BE2C (cell line): ENCODE measurements at regions not wholly inside any gene's neighbourhood (a gene's known extent, or its start where the extent isn't known, plus 50 kb on each side); places are given as distances from the start of the nearest gene placed in this dataset.
"Not testable (repeated sequence)": the region's sequence is repeated elsewhere in the genome, so short reads cannot be mapped to it uniquely, and the experiment has no call there.

Experiments used
- DNase-seq: peaks from one replicate; pipeline ENCODE4 v3.0.0-alpha.2; 2020
- H3K27me3 ChIP-seq: fragments of 250-450 bp; sonication (Bioruptor Pico); 2 replicates; pipeline ENCODE4 v1.5.1; 2020; ENCODE audit warnings: mild to moderate bottlenecking
- H3K36me3 ChIP-seq: fragments of 250-450 bp; sonication (Bioruptor Pico); 2 replicates; pipeline ENCODE4 v1.5.1; 2020; ENCODE audit warnings: mild to moderate bottlenecking
- H3K4me1 ChIP-seq: fragments of 250-450 bp; sonication (Bioruptor Pico); 2 replicates; pipeline ENCODE4 v1.5.1; 2020
- H3K4me3 ChIP-seq: 2 replicates; pipeline ENCODE4 v1.5.1; 2011; ENCODE audit warnings: low read depth, low read length
- H3K9me3 ChIP-seq: fragments of 250-450 bp; sonication (Bioruptor Pico); 2 replicates; pipeline ENCODE4 v1.5.1; 2020
- TF ChIP-seq, protein P1 (sequence below): IDR thresholded peaks from 2 replicates; pipeline ENCODE4 v1.5.1; 2012; ENCODE audit warnings: mild to moderate bottlenecking, low read depth, low read length

DNA sequence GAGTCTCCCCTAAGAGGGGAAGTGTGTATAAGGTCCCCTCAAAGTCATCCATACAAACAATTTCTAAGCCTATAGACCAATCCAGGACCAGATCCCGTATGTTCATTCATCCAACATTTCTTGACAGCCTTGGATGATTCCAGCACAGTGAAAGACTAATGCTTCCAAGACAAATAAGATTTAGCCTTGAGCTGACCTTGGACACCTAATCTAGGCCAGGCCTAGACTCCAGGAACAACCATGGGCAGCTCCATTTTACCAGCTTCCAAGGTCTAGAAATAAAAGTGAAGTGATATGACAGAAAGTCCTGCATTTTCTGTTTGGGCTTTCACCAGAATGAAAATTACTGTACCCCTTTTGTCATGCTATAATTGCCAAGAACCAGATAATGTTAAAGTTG, 67.9 kb upstream of the BCL6 start:
- H3K27me3 ChIP-seq, result no peaks in the 10 kb centered on the region
- TF ChIP-seq, protein P1, sequence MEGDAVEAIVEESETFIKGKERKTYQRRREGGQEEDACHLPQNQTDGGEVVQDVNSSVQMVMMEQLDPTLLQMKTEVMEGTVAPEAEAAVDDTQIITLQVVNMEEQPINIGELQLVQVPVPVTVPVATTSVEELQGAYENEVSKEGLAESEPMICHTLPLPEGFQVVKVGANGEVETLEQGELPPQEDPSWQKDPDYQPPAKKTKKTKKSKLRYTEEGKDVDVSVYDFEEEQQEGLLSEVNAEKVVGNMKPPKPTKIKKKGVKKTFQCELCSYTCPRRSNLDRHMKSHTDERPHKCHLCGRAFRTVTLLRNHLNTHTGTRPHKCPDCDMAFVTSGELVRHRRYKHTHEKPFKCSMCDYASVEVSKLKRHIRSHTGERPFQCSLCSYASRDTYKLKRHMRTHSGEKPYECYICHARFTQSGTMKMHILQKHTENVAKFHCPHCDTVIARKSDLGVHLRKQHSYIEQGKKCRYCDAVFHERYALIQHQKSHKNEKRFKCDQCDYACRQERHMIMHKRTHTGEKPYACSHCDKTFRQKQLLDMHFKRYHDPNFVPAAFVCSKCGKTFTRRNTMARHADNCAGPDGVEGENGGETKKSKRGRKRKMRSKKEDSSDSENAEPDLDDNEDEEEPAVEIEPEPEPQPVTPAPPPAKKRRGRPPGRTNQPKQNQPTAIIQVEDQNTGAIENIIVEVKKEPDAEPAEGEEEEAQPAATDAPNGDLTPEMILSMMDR, result no peak
- no peaks in the 10 kb centered on the region for H3K9me3 ChIP-seq
- no peaks in the 10 kb centered on the region for H3K36me3 ChIP-seq
- no peaks in the 10 kb centered on the region for H3K4me1 ChIP-seq
- H3K4me3 ChIP-seq, result no peak overlapping the region
- no peak for DNase-seq

DNA sequence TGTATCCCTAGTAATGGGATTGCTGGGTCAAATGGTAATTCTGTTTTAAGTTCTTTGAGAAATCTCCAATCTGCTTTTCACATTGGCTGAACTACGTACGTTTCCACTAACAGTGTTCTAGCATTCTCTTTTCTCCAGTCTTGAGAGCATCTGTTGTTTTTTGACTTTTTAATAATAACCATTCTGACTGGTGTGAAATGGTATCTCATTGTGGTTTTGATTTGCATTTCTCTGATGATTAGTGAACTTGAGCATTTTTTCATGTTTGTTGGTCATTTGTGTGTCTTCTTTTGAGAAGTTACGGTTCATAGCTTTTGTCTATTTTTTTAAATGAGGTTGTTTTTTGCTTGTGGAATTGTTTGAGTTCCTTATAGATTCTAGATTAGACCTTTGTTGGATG, 72.5 kb upstream of the BCL6 start:
- H3K36me3 ChIP-seq, H3K9me3 ChIP-seq, DNase-seq, H3K4me1 ChIP-seq, H3K4me3 ChIP-seq, H3K27me3 ChIP-seq: not testable (repeated sequence)

DNA sequence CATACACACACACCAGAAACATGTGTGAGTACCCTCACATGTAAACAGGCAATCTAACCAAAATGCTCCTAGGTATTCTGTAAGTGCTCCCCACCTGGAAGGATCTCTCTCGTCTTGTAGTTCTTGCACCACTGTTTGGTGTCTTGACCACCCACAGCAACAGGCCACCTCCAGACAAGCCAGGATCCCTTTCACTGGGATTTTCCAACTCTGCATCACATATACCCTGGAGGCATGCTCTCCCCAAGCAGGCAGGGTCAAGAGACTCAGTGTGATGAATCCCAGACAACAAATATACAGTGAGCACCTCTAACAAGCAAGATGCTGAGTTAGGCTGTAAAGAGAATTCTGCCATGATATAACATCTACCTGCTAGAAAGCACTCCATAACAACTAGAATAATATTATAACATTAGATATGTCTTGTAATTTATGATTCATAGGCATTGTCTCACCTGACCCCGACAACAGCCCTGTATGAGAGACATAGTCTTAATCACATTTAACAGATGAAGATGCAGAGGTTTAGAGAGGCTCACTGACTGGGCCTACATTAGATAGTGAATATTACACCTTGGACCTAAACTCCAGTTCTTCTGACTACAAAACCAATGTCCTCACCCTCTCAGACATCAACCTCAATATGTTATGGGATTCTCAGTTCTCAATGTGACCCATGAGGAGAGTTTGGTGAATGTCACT, 76.5 kb upstream of the BCL6 start:
- Histone ChIP-seq H3K36me3 (no peaks in the 10 kb centered on the region), H3K4me3 (no peak overlapping the region), H3K27me3 (no peaks in the 10 kb centered on the region), H3K4me1 (no peaks in the 10 kb centered on the region), H3K9me3 (no peaks in the 10 kb centered on the region)
- no peak for DNase-seq
- TF ChIP-seq, protein P1, result no peak

DNA sequence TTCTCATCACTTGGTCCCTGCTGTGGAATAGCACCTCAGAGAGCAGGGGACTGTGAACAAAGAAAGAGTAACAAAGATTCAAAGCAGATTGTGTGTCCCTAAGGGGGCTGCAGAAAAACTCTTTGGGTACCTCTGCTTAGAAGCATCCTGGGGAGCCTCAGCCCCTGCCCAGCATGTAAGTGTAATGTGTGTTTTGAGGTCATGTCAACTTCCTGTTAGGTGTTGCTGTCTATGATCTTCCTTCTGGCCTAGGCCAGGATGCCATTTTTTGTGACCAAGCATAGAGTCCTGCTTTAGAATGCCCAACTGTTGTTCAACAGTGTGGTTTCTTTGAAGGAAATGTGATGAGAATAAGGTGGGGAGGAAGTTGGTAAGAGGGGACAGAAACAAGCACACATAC, 77.1 kb upstream of the BCL6 start:
- no peak for DNase-seq
- Histone ChIP-seq H3K4me1 (no peaks in the 10 kb centered on the region), H3K36me3 (no peaks in the 10 kb centered on the region), H3K27me3 (no peaks in the 10 kb centered on the region), H3K9me3 (no peaks in the 10 kb centered on the region), H3K4me3 (no peak overlapping the region)
- TF ChIP-seq, protein P1, result no peak

GRCh38 chr3:187823746-187824145, 78.5 kb upstream of the BCL6 start:
- no peaks in the 10 kb centered on the region for H3K27me3 ChIP-seq
- H3K4me3 ChIP-seq, result no peak overlapping the region
- TF ChIP-seq, protein P1, result no peak
- no peaks in the 10 kb centered on the region for H3K4me1 ChIP-seq
- H3K36me3 ChIP-seq, result no peaks in the 10 kb centered on the region
- H3K9me3 ChIP-seq, result no peaks in the 10 kb centered on the region
- DNase-seq, result no peak

DNA sequence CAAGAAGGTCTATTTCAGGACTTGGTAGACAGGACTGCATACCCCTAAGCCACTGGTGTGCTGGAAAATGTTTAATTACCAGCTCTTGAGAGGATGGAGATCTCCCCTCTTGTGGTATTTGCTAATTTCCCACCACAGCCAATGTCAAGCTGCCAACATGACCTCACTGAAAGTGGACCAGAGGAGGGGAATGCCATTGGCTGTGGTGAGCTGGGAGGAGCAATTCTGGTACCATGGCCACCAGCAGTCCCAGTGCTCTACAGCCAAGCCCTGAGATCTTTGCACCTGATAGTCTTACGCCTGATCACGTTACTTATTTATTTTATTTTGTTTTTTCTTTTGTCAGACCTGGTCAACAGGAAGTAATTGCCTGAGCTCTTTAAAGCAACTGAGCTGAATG, 82.5 kb upstream of the BCL6 start:
- no peaks in the 10 kb centered on the region for H3K9me3 ChIP-seq
- no peaks in the 10 kb centered on the region for H3K4me1 ChIP-seq
- no peak overlapping the region for H3K4me3 ChIP-seq
- TF ChIP-seq, protein P1, result no peak
- H3K27me3 ChIP-seq, result no peaks in the 10 kb centered on the region
- H3K36me3 ChIP-seq, result no peaks in the 10 kb centered on the region
- no peak for DNase-seq
